GM13977 (cell line): ENCODE measurements at regions not wholly inside any gene's neighbourhood (a gene's known extent, or its start where the extent isn't known, plus 50 kb on each side); places are given as distances from the start of the nearest gene placed in this dataset.

ENCODE experiments used
- DNase-seq: peaks from one replicate; pipeline ENCODE4 v3.0.0; 2012; ENCODE audit warnings: low spot score
- CTCF ChIP-seq: IDR thresholded peaks from 2 replicates; pipeline ENCODE4 v1.5.1; 2012; ENCODE audit warnings: mild to moderate bottlenecking, control low read depth; ENCODE audit not compliant: insufficient read depth; ENCODE audit errors: extremely low read depth, missing control alignments
- in situ Hi-C: fragments of 300-500 bp; cut with MboI; formaldehyde crosslinking; loops from one replicate; pipeline ENCODE4 v1.12.0; 2022; ENCODE audit warnings: low sequenced_read_pairs, low pct_unique_long_range_greater_than_20kb, mixed read lengths, inconsistent platforms; ENCODE audit not compliant: unreplicated experiment

- in situ Hi-C loops: no loop called here
- TF ChIP-seq CTCF: no peak
These were observed 416.8 kb downstream of the ETNK1 start for GRCh38 chr12:23041774-23042173.

GRCh38 chr12:23043646-23044045 is 418.7 kb downstream of the ETNK1 start:
- in situ Hi-C loops: no loop called here
- no peak for TF ChIP-seq CTCF
- DNase-seq: no peak

More at GRCh38 chr12:23041774-23042173, 416.8 kb downstream of the ETNK1 start:
- no peak for DNase-seq

GRCh38 chr12:23049180-23049579 is 424.2 kb downstream of the ETNK1 start:
- TF ChIP-seq CTCF: no peak
- DNase-seq: no peak
- in situ Hi-C loops: no loop called here

- TF ChIP-seq CTCF: no peak
- in situ Hi-C loops: no loop called here
- DNase-seq: no peak
These were observed 430.0 kb downstream of the ETNK1 start for GRCh38 chr12:23055004-23055403.

GRCh38 chr12:23057571-23057970 is 432.6 kb downstream of the ETNK1 start:
- in situ Hi-C loops: no loop called here
- TF ChIP-seq CTCF: no peak
- no peak for DNase-seq

GRCh38 chr12:23060161-23060560 is 435.2 kb downstream of the ETNK1 start:
- DNase-seq: no peak
- no peak for TF ChIP-seq CTCF
- in situ Hi-C loops: no loop called here

GRCh38 chr12:23063206-23063605 is 438.2 kb downstream of the ETNK1 start:
- TF ChIP-seq CTCF: no peak
- in situ Hi-C loops: no loop called here
- DNase-seq: no peak
